HEK293 (cell line): ENCODE measurements at regions not wholly inside any gene's neighbourhood (a gene's known extent, or its start where the extent isn't known, plus 50 kb on each side); places are given as distances from the start of the nearest gene placed in this dataset.

Experiments used
- CTCF ChIA-PET: fragments of 350-600 bp; formaldehyde crosslinking; extraction: SDS; loops from one replicate; lab custom pipeline; 2021; ENCODE audit warnings: antibody characterized with exemption; lab: Yijun Ruan, JAX
- POLR2A ChIA-PET: fragments of 300-600 bp; formaldehyde crosslinking; extraction: SDS; loops from one replicate; lab custom pipeline; 2020; ENCODE audit warnings: antibody characterized with exemption, inconsistent platforms; lab: Yijun Ruan, JAX
- H3K27ac ChIP-seq: fragments of 200-500 bp; sonication (Bioruptor generic); 2 replicates; pipeline ENCODE4 v1.5.1; 2014; ENCODE audit warnings: low read depth, low read length, control low read depth, inconsistent platforms; ENCODE audit errors: extremely low read depth
- H3K36me3 ChIP-seq, 2 experiments: fragments of 200-500 bp in 1 of 2; sonication (Bioruptor generic) in 1 of 2; 1 replicate in 1 of 2; 2 replicates in 1 of 2; pipeline ENCODE4 v1.5.1; 2014 to 2017; ENCODE audit warnings: inconsistent platforms in 2 of 2, low read length in 2 of 2; ENCODE audit not compliant: control insufficient read depth in 2 of 2, insufficient read depth in 1 of 2
- H3K4me1 ChIP-seq: fragments of 200-500 bp; sonication (Bioruptor generic); 2 replicates; pipeline ENCODE4 v1.5.1; 2014; ENCODE audit warnings: mild to moderate bottlenecking, low read length, inconsistent platforms; ENCODE audit not compliant: control insufficient read depth, insufficient read depth
- H3K4me3 ChIP-seq: 2 replicates; pipeline ENCODE4 v1.5.1; 2011; ENCODE audit warnings: low read depth, mild to moderate bottlenecking, control low read depth, low read length, moderate library complexity
- H3K9me3 ChIP-seq: fragments of 200-500 bp; sonication (Bioruptor generic); 2 replicates; pipeline ENCODE4 v1.5.1; 2014; ENCODE audit warnings: low read depth, low read length, inconsistent platforms; ENCODE audit not compliant: control insufficient read depth, insufficient read depth
- BCL11A ChIP-seq: fragments of 450-650 bp; formaldehyde crosslinking; IDR thresholded peaks from 2 replicates; pipeline ENCODE4 v1.5.1; 2016; ENCODE audit warnings: low read depth, missing biosample characterization, missing genetic modification characterization
- IKZF3 ChIP-seq: fragments of 450-650 bp; IDR thresholded peaks from 2 replicates; pipeline ENCODE4 v1.5.0; 2018; ENCODE audit warnings: missing biosample characterization, mild to moderate bottlenecking, missing genetic modification characterization, moderate library complexity
- KLF8 ChIP-seq: fragments of 450-650 bp; formaldehyde crosslinking; IDR thresholded peaks from 2 replicates; pipeline ENCODE4 v1.5.1; 2016; ENCODE audit warnings: missing biosample characterization, missing genetic modification characterization
- KLF9 ChIP-seq: fragments of 450-650 bp; formaldehyde crosslinking; IDR thresholded peaks from 2 replicates; pipeline ENCODE4 v1.5.1; 2016; ENCODE audit warnings: missing biosample characterization, missing genetic modification characterization, low read depth
- PRDM10 ChIP-seq: fragments of 450-650 bp; formaldehyde crosslinking; IDR thresholded peaks from 2 replicates; pipeline ENCODE4 v1.5.1; 2016; ENCODE audit warnings: missing biosample characterization, missing genetic modification characterization
- RBAK ChIP-seq: fragments of 450-650 bp; formaldehyde crosslinking; IDR thresholded peaks from 2 replicates; pipeline ENCODE4 v1.5.1; 2016; ENCODE audit warnings: missing biosample characterization, missing genetic modification characterization
- SALL2 ChIP-seq: fragments of 450-650 bp; formaldehyde crosslinking; IDR thresholded peaks from 2 replicates; pipeline ENCODE4 v1.5.0; 2017; ENCODE audit warnings: missing biosample characterization, mild to moderate bottlenecking, missing genetic modification characterization, borderline replicate concordance
- SCRT1 ChIP-seq: fragments of 450-650 bp; formaldehyde crosslinking; IDR thresholded peaks from 2 replicates; pipeline ENCODE4 v1.5.1; 2016; ENCODE audit warnings: missing biosample characterization, missing genetic modification characterization, borderline replicate concordance
- SETDB1 ChIP-seq: IDR thresholded peaks from one replicate; pipeline ENCODE4 v1.6.1; 2017; ENCODE audit warnings: mild to moderate bottlenecking, low read length, moderate library complexity, mixed read lengths; ENCODE audit not compliant: insufficient read length
- ZNF133 ChIP-seq: fragments of 450-650 bp; formaldehyde crosslinking; IDR thresholded peaks from 2 replicates; pipeline ENCODE4 v1.5.1; 2016; ENCODE audit warnings: missing biosample characterization, missing genetic modification characterization
- ZNF175 ChIP-seq: fragments of 450-650 bp; formaldehyde crosslinking; IDR thresholded peaks from 2 replicates; pipeline ENCODE4 v1.5.1; 2016; ENCODE audit warnings: missing biosample characterization, missing genetic modification characterization
- ZNF274 ChIP-seq, 2 experiments: fragments of 200-500 bp in 1 of 2; fragments of 450-650 bp in 1 of 2; sonication (Bioruptor generic) in 1 of 2; formaldehyde crosslinking in 1 of 2; IDR thresholded peaks; 2 replicates each; pipeline versions ENCODE4 v1.5.1 to v1.6.1; 2014 to 2016; ENCODE audit warnings: borderline replicate concordance in 1 of 2, inconsistent platforms in 1 of 2, low read length in 1 of 2, missing biosample characterization in 1 of 2, missing genetic modification characterization in 1 of 2
- ZNF391 ChIP-seq: fragments of 450-650 bp; formaldehyde crosslinking; IDR thresholded peaks from 2 replicates; pipeline ENCODE4 v1.5.1; 2016; ENCODE audit warnings: low read depth, missing biosample characterization, missing genetic modification characterization, borderline replicate concordance
- ZNF423 ChIP-seq: fragments of 450-650 bp; formaldehyde crosslinking; IDR thresholded peaks from 2 replicates; pipeline ENCODE4 v1.5.1; 2016; ENCODE audit warnings: missing biosample characterization, missing genetic modification characterization
- ZNF488 ChIP-seq: fragments of 450-650 bp; formaldehyde crosslinking; IDR thresholded peaks from 2 replicates; pipeline ENCODE4 v1.5.1; 2016; ENCODE audit warnings: missing biosample characterization, missing genetic modification characterization
- ZNF560 ChIP-seq: fragments of 450-650 bp; formaldehyde crosslinking; IDR thresholded peaks from 2 replicates; pipeline ENCODE4 v1.5.1; 2017; ENCODE audit warnings: missing biosample characterization, missing genetic modification characterization, borderline replicate concordance
- ZNF600 ChIP-seq: fragments of 450-650 bp; formaldehyde crosslinking; IDR thresholded peaks from 2 replicates; pipeline ENCODE4 v1.5.1; 2016; ENCODE audit warnings: missing biosample characterization, missing genetic modification characterization
- ZNF624 ChIP-seq: fragments of 450-650 bp; formaldehyde crosslinking; IDR thresholded peaks from 2 replicates; pipeline ENCODE4 v1.5.1; 2017; ENCODE audit warnings: missing biosample characterization, missing genetic modification characterization
- ZNF704 ChIP-seq: fragments of 450-650 bp; formaldehyde crosslinking; IDR thresholded peaks from 2 replicates; pipeline ENCODE4 v1.5.1; 2016; ENCODE audit warnings: missing biosample characterization, missing genetic modification characterization
- ZSCAN18 ChIP-seq: fragments of 450-650 bp; formaldehyde crosslinking; IDR thresholded peaks from 2 replicates; pipeline ENCODE4 v1.5.1; 2016; ENCODE audit warnings: missing biosample characterization, missing genetic modification characterization
- ZXDB ChIP-seq: fragments of 450-650 bp; formaldehyde crosslinking; IDR thresholded peaks from 2 replicates; pipeline ENCODE4 v1.5.1; 2016; ENCODE audit warnings: missing biosample characterization, missing genetic modification characterization
- TF ChIP-seq, protein P1 (sequence below): fragments of 450-650 bp; formaldehyde crosslinking; IDR thresholded peaks from 2 replicates; pipeline ENCODE4 v1.5.1; 2016; ENCODE audit warnings: missing biosample characterization, missing genetic modification characterization

- CTCF ChIA-PET, result no interaction called here
- Histone ChIP-seq H3K9me3 (no peaks in the 10 kb centered on the region), H3K4me3 (no peak overlapping the region), H3K36me3 (no peaks in the 10 kb centered on the region), H3K27ac (no peak overlapping the region), H3K4me1 (no peaks in the 10 kb centered on the region)
- POLR2A ChIA-PET, result no interaction called here
- no peak for TF ChIP-seq IKZF3 (tag by site-specific recombination)
- TF ChIP-seq SALL2 (tag by site-specific recombination), result no peak
- no peak for TF ChIP-seq ZSCAN18 (tag by site-specific recombination)
- no peak for TF ChIP-seq SCRT1 (tag by site-specific recombination)
- TF ChIP-seq ZNF133 (tag by site-specific recombination), result no peak
- TF ChIP-seq ZNF560 (tag by site-specific recombination), result no peak
- no peak for TF ChIP-seq ZNF600
- TF ChIP-seq SETDB1, result no peak
- TF ChIP-seq RBAK (tag by site-specific recombination), result no peak
These were observed 76.9 kb downstream of the PRL start for GRCh38 chr6:22219925-22220324.

GRCh38 chr6:22221211-22221610 lies 75.6 kb downstream of the PRL start:
- no peaks in the 10 kb centered on the region for H3K36me3 ChIP-seq
- TF ChIP-seq KLF8 (tag by site-specific recombination) (no peak), ZNF624 (tag by site-specific recombination) (no peak), PRDM10 (tag by site-specific recombination) (no peak), KLF9 (no peak), ZNF391 (tag by site-specific recombination) (no peak), ZNF704 (tag by site-specific recombination) (no peak), ZNF175 (tag by site-specific recombination) (no peak)
- no peak overlapping the region for H3K4me3 ChIP-seq
- ChIA-PET CTCF (interaction anchor here (0.6 kb wide), 1 partner anchor 409 kb away, joined by 3 read pairs; no protein-coding TSS in a partner anchor), POLR2A (no interaction called here)
- no peak overlapping the region for H3K27ac ChIP-seq
- no peaks in the 10 kb centered on the region for H3K9me3 ChIP-seq
- no peaks in the 10 kb centered on the region for H3K4me1 ChIP-seq

DNA sequence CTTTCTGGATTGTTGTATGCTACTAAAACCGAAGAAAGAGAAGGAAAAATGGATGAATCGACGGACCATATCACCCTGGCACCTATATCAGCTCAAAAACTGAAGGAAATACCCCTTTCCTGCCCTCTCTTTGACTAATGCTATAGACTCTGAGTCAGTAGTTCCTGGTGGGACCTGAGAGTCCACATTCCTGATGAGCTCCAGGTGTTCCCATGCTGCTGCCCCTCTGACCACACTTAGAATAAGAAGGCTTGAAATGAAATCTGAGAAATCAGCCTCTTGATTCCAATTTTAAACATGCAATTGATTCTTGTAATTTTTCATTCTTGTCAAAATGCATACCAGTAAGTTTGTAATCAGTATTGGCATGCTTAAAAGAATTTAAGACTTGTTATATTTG lies 75.2 kb downstream of the PRL start:
- ChIA-PET CTCF (interaction anchor here (0.6 kb wide), 1 partner anchor 409 kb away, joined by 3 read pairs; no protein-coding TSS in a partner anchor), POLR2A (no interaction called here)
- Histone ChIP-seq H3K4me3 (no peak overlapping the region), H3K36me3 (no peaks in the 10 kb centered on the region), H3K4me1 (no peaks in the 10 kb centered on the region), H3K27ac (no peak overlapping the region), H3K9me3 (no peaks in the 10 kb centered on the region)
- TF ChIP-seq ZNF488 (tag by site-specific recombination), result no peak
- no peak for TF ChIP-seq ZNF274 (IDR thresholded peaks at IDR 0.05; ENCODE audit: low read length)
- no peak for TF ChIP-seq ZNF274 (tag by site-specific recombination; IDR thresholded peaks at IDR 0.05; ENCODE audit: borderline replicate concordance)
- no peak for TF ChIP-seq ZXDB (tag by site-specific recombination)
- TF ChIP-seq ZNF175 (tag by site-specific recombination), result no peak
- TF ChIP-seq, protein P1, sequence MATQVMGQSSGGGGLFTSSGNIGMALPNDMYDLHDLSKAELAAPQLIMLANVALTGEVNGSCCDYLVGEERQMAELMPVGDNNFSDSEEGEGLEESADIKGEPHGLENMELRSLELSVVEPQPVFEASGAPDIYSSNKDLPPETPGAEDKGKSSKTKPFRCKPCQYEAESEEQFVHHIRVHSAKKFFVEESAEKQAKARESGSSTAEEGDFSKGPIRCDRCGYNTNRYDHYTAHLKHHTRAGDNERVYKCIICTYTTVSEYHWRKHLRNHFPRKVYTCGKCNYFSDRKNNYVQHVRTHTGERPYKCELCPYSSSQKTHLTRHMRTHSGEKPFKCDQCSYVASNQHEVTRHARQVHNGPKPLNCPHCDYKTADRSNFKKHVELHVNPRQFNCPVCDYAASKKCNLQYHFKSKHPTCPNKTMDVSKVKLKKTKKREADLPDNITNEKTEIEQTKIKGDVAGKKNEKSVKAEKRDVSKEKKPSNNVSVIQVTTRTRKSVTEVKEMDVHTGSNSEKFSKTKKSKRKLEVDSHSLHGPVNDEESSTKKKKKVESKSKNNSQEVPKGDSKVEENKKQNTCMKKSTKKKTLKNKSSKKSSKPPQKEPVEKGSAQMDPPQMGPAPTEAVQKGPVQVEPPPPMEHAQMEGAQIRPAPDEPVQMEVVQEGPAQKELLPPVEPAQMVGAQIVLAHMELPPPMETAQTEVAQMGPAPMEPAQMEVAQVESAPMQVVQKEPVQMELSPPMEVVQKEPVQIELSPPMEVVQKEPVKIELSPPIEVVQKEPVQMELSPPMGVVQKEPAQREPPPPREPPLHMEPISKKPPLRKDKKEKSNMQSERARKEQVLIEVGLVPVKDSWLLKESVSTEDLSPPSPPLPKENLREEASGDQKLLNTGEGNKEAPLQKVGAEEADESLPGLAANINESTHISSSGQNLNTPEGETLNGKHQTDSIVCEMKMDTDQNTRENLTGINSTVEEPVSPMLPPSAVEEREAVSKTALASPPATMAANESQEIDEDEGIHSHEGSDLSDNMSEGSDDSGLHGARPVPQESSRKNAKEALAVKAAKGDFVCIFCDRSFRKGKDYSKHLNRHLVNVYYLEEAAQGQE, result no peak
- TF ChIP-seq BCL11A, result no peak
- no peak for TF ChIP-seq ZNF423 (tag by site-specific recombination)
